ENCODE measurements at regions not wholly inside any gene's neighbourhood (a gene's known extent, or its start where the extent isn't known, plus 50 kb on each side); places are given as distances from the start of the nearest gene placed in this dataset.

- no peak for DNase-seq (ENCODE audit: low read depth in 4 of 4, low spot score in 3 of 4)
These were observed 386.7 kb upstream of the MEF2C start for GRCh38 chr5:89269721-89270120.

GRCh38 chr5:89268460-89268859 is 385.5 kb upstream of the MEF2C start:
- DNase-seq (ENCODE audit: low read depth in 4 of 4, low spot score in 3 of 4): no peak

- DNase-seq (ENCODE audit: low read depth in 4 of 4, low spot score in 3 of 4): no peak
These were observed 384.8 kb upstream of the MEF2C start for GRCh38 chr5:89267788-89268187.

GRCh38 chr5:89265511-89266179 is 382.7 kb upstream of the MEF2C start:
- DNase-seq (ENCODE audit: low read depth in 4 of 4, low spot score in 3 of 4): no peak

DNA sequence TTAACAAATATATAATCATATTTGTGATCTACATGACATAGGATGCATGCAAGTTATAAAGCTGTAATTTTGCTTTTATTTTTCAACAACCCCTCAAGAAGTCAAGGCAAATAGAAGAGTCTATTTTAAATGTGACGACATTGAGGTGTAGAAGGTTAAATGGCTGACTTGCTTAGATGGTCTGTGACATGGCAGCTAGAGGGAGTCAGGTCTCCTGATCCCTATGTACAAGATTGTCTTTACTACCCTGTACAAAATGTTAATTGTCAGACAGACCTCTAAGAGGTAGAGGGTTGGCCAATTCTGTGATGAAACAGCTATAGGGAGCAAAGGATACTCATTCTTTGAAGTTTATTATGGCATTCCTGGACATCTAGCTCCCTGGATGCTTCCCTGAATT is 380.9 kb upstream of the MEF2C start:
- no peak for DNase-seq (ENCODE audit: low read depth in 4 of 4, low spot score in 3 of 4)

- no peak for DNase-seq (ENCODE audit: low read depth in 4 of 4, low spot score in 3 of 4)
These were observed 379.0 kb upstream of the MEF2C start for GRCh38 chr5:89262030-89262429.

DNA sequence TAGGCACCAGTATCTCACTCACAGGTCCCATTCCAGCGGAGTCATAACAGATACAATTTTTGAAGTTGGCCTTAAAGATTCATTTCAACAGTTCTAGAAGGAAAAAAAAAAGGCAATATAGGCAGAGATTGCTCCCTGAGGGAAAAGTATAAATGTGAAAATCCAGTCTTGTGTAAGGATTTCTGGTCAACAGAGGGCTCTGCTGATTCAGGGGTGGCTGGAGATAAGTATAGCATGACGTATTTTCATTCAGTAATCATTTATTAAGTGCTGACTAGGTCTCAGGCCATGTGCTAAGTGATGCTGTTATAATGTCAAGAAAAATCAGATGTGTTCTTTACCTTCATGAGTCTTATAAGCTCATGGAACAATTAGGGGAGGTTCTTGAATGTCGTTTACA is 377.3 kb upstream of the MEF2C start:
- DNase-seq (ENCODE audit: low read depth in 4 of 4, low spot score in 3 of 4): no peak

GRCh38 chr5:89255845-89256463 is 373.0 kb upstream of the MEF2C start:
- DNase-seq (ENCODE audit: low read depth in 4 of 4, low spot score in 3 of 4): no peak

DNA sequence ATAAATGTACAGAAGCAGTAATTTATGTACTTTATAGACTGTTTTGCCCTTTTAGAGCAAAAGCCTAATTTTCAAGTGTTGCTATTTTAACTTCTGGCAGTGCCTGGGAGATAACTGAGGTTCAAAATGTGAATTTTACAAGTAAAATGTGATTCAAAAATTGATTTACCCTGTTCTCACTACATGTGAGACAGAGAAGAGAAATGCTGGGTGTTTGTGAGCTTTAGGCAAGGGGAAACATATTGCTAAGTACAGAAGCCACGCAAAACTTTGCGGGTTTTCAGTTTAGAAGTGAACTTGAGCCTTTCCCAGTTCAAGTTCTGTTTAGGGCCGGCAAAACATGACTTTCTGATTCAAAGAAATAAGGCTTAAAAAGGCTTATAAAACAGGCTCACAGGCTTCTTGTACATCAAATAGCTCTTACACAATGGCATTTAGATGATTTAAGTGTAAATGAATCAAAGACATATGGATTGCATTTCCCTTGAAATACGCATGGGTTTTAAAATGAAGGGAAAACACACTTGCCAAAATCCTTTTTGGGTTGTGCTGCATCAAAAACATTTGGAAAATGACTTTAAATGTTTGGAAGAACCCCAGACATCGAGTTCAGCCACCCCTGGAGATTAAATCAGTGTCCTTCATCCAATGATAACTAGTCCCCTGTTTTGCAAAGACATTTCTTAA is 370.8 kb upstream of the MEF2C start:
- no peak for DNase-seq (ENCODE audit: low read depth in 4 of 4, low spot score in 3 of 4)

DNA sequence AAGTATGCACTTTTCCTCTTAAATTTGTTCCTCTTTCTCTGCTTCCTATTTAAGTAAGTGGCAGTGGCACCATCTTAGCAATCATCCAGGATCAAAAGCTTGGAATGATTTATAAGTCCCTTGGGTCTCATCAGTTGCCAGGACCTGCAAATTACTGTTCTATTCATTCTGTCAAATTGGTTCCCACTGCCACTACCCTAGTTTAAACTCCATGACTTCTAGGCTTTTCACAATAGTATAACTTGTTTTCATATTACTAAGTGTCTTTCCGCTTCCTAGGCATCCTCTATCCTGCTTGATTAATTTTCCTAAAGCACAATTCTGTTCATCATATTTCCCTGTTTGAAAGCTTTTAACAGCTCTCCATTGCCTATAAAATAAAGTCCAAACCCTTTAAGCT is 363.9 kb upstream of the MEF2C start:
- no peak for DNase-seq (ENCODE audit: low read depth in 4 of 4, low spot score in 3 of 4)

DNA sequence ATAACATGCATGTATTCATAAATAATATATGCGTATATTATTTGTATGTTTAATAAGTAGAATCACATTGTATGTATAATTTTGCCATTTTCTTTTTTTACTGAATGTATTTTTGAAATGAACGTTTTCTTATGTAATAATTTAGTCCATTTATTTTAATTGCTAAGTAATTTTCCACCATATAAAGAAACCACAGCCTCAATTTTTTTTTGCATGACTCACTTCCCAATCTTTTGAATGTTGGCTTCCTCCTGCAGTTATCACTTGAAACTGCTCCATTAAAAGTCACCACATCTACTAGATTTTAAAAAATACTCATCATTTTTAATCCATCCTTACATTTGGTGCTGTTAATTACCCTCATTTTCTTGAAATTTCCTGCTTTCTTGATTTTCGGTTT is 363.3 kb upstream of the MEF2C start:
- no peak for DNase-seq (ENCODE audit: low read depth in 4 of 4, low spot score in 3 of 4)

GRCh38 chr5:89243611-89244010 is 360.6 kb upstream of the MEF2C start:
- DNase-seq (ENCODE audit: low read depth in 4 of 4, low spot score in 3 of 4): no peak

DNA sequence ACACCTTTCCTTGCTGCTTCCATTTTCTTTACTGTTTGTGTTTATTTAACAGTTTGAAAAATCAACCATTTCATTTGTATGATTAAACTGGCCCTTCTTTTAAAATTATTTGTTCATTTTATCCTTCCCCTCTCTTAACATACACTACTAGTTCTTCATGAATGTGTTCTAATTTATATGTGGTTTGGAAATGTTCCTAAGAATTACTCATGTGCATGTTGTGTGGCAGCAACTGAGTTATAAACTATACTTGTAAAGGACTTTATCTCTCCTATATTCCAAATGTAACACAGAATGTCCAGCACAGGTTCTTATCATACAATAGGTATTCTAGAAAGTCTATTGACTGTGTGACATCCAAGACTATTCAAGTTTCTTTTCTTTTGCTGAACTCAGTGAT is 358.2 kb upstream of the MEF2C start:
- no peak for DNase-seq (ENCODE audit: low read depth in 4 of 4, low spot score in 3 of 4)

GRCh38 chr5:89236900-89237299 is 353.9 kb upstream of the MEF2C start:
- DNase-seq (ENCODE audit: low read depth in 4 of 4, low spot score in 3 of 4): no peak

GRCh38 chr5:89233462-89233861 is 350.5 kb upstream of the MEF2C start:
- DNase-seq (ENCODE audit: low read depth in 4 of 4, low spot score in 3 of 4): no peak

DNA sequence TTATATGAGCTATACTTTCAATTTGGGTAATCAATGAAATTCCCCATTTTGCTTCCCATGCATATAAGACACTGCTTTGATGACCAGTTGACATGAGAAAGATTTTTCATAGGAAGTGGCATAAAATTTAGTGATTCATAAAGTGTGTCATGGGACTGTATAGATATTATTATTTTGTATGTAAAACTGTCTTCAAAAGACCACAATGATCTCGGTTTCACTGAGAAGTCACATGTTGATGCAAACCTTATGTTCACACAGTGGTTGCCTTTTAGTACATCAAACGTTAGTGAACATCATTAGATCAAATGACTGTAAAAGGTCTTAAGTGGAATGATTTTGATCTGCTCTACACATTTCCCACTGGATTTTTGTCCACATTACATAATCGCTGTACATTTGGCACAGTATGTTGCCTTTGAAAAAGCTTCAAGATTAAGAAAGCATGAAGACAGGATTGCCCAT is 349.2 kb upstream of the MEF2C start:
- DNase-seq (ENCODE audit: low read depth in 4 of 4, low spot score in 3 of 4): no peak

DNA sequence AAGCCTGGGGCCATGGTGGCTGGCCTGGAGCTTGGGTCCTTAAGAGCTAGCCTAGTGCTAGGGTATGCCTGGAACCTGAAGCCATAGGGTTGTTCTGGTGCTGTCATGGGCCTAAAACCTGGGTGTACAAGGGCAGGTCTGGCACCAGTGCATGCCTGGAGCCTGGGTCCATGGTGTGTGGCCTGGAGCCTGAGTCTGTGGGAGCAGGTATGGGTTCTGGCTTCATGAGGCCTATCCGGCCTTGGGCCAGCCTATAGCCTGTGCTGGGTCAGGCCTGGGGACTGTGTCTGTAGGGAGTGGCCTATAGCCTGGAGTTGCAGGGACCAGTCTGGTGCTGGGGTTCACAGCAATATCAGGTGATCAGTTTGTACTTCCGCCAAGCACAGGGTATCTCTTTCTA is 347.2 kb upstream of the MEF2C start:
- DNase-seq (ENCODE audit: low read depth in 4 of 4, low spot score in 3 of 4): no peak

GRCh38 chr5:89229331-89230070 is 346.5 kb upstream of the MEF2C start:
- no peak for DNase-seq (ENCODE audit: low read depth in 4 of 4, low spot score in 3 of 4)

GRCh38 chr5:89228355-89228754 is 345.4 kb upstream of the MEF2C start:
- DNase-seq (ENCODE audit: low read depth in 4 of 4, low spot score in 3 of 4): no peak

- no peak for DNase-seq (ENCODE audit: low read depth in 4 of 4, low spot score in 3 of 4)
These were observed 335.4 kb upstream of the MEF2C start for GRCh38 chr5:89218364-89218763.

- DNase-seq (ENCODE audit: low read depth in 4 of 4, low spot score in 3 of 4): no peak
These were observed 333.6 kb upstream of the MEF2C start for GRCh38 chr5:89216606-89217005.
